DMS153 treated with DMSO at 0.1 percent for 48 hours (cell line): ENCODE measurements at regions not wholly inside any gene's neighbourhood (a gene's known extent, or its start where the extent isn't known, plus 50 kb on each side); places are given as distances from the start of the nearest gene placed in this dataset.
"Not testable (repeated sequence)": the region's sequence is repeated elsewhere in the genome, so short reads cannot be mapped to it uniquely, and the experiment has no call there.

Experiments used
- DNase-seq: peaks from one replicate; lab custom pipeline; 2025; ENCODE audit not compliant: unreplicated experiment; lab: John Stamatoyannopoulos, UW

- DNase-seq, result no peak
Measured at GRCh38 chr7:155227788-155228458, 69.8 kb upstream of the INSIG1 start.

GRCh38 chr7:155228459-155228845 lies 69.2 kb upstream of the INSIG1 start:
- DNase-seq, result no peak

- DNase-seq, result no peak
Measured at GRCh38 chr7:155228894-155229293, 68.8 kb upstream of the INSIG1 start.

GRCh38 chr7:155229548-155230168 lies 68.0 kb upstream of the INSIG1 start:
- no peak for DNase-seq

GRCh38 chr7:155230169-155230593 lies 67.5 kb upstream of the INSIG1 start:
- DNase-seq, result no peak

GRCh38 chr7:155231241-155231800 lies 66.4 kb upstream of the INSIG1 start:
- no peak for DNase-seq

GRCh38 chr7:155231941-155232340 lies 65.7 kb upstream of the INSIG1 start:
- no peak for DNase-seq

GRCh38 chr7:155232911-155233310 lies 64.8 kb upstream of the INSIG1 start:
- no peak for DNase-seq

- no peak for DNase-seq
Measured at GRCh38 chr7:155233311-155234157, 64.1 kb upstream of the INSIG1 start.

GRCh38 chr7:155234158-155234492 lies 63.6 kb upstream of the INSIG1 start:
- no peak for DNase-seq

- DNase-seq, result no peak
Measured at GRCh38 chr7:155234950-155235789, 62.5 kb upstream of the INSIG1 start.

- DNase-seq, result no peak
Measured at GRCh38 chr7:155236386-155236785, 61.3 kb upstream of the INSIG1 start.

GRCh38 chr7:155237297-155237696 lies 60.4 kb upstream of the INSIG1 start:
- no peak for DNase-seq

- no peak for DNase-seq
Measured at GRCh38 chr7:155237730-155238129, 59.9 kb upstream of the INSIG1 start.

- DNase-seq, result not testable (repeated sequence)
Measured at GRCh38 chr7:155239431-155240087, 58.1 kb upstream of the INSIG1 start.

GRCh38 chr7:155244675-155245074 lies 53.0 kb upstream of the INSIG1 start:
- no peak for DNase-seq

GRCh38 chr7:155247479-155248365 lies 50.0 kb upstream of the INSIG1 start:
- DNase-seq, result no peak
